Inflammatory macrophage treated with lipopolysaccharide for 1 hour (primary cell): ENCODE measurements at regions not wholly inside any gene's neighbourhood (a gene's known extent, or its start where the extent isn't known, plus 50 kb on each side); places are given as distances from the start of the nearest gene placed in this dataset.
"Not testable (repeated sequence)": the region's sequence is repeated elsewhere in the genome, so short reads cannot be mapped to it uniquely, and the experiment has no call there.

Experiments used
- DNase-seq, 2 donors: peaks; one replicate each; pipeline ENCODE4 v3.0.0-alpha.2; 2020 to 2022

DNA sequence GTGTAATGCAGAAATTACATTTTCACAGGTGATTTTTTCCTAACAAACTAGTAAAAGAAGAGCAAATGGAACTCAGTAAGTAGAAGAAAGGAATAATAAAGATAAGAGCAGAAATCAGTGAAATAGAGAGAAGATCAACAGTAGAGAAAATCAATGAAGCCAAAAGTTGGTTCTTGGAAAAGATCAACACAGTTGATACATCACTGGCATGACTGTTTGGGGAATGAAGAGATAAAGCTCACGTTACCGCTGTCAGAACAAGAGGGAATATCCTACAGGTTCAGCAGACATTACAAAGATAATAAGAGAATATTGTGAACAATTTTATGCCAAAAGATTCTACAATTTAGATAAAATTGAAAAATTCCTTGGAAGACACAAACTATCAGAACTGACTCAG is 146.4 kb downstream of the ACTR3B start:
- DNase-seq = no peak

DNA sequence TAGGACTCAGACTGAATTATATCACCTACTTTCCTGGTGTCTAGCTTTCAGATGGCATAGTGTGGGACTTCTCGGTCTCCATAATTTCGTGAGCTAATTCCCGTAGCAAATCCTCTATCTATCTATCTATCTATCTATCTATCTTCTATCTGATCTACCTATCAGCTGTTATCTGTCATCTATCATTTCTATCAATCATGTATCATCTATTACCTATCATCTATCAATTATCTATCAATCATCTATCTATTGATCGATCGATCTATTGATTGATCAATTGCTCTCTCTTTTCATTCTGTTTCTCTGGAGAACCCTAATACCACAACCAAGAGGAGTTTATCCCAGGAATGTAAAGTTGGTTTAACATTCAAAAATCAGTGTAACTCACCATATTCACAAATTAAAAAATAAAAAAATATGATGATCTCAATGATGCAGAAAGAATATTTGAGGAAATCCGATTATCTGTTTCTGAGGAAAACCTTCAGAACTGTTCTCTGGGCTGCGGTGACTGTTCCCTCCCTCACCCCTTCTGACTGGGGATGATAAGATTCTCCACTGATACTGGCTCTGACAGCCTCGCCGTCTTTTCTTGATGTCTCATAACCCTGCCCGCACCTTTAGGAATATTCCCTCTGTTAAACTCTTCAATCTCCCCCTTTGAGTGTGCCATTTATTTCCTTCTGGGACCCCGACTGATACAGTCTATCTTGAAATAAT is 147.7 kb downstream of the ACTR3B start:
- no peak for DNase-seq

DNA sequence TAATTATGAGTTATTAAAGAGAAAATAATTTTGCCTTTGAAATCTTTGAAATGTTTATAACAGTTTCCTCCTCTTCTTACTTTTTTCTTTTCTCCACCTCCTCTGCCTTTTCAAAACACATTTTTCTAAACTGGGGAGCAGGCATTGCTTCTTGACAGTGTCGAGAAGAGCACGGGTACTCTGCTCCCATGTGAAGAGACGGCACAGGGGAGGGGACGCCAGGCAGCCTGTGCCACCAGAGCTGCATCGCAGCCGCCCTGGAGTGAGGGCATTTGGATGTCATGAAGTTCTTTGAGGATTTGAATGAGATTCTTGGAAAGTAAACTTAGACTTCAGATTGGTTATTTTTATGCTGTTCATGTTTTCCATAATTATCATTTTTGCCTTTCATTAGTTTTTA is 149.7 kb downstream of the ACTR3B start:
- no peak for DNase-seq

DNA sequence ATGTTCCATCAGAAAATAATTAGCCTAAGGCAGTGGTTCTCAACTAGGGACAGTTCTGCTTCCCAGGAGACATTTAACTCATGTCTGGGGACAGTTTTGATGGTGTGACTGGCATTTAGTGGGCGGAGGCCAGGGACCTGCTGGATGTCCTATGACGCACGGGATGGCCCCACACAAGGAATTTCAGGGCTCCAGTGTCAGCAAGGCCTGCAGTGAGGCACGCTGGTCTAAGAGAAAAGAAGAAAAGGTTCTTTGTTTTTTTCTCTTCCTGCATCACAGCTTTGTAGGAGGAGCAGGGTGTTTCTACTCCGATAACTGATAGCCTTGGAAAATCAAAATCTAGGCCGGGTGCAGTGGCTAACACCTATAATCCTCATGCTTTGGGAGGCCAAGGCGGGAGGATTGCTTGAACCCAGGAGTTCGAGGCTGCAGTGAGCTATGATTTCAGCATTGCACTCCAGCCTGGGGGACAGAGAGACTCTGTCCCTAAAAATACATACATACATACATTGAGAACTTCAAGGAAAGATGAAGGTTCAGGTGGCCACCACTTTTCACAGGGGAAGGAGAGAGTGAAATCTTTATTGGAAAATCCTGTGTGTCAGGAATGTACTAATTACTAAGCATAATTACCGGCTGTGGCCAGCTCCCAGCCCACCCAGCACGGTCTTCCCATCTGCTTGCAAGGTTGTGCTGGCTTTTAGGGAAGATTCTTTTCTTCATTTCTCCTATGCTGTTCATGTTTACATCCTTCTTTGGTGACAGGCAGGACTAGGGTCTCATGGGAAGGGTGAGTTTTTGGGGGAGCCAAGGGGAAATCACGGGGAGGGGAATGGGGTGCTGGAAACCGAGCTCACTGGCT is 150.4 kb downstream of the ACTR3B start:
- DNase-seq = no peak

DNA sequence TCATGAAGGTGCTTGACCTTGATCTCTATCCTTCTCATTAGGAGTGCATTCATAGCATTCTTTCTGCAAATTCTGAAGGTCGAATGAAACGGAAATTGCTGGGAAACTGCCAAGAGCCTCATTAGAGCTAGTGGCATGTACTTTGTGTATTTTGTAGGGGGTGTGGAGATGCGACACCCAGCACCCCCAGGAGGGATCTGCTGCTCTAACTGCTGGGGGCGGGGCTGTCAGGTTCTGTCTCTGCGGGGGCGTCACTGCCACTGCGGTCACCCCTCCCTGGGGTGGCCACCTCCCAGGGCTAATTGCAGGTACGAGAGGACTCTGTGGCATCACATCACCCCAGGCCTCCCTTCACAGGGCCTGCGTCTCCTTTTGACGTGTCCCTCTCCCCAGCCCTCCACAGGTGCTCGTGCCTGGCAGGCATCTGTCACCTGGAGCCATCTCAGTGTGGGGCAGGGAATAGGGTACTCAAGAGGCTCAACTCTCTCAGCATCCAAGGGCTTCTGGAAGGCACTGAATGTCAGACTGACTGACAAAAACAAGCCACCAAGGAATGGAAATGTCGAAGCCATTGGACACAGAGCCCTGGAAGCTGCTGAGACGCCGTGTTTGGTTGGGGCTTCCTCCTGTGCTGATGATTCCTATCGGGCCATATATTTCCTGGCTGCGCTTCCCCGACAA is 151.1 kb downstream of the ACTR3B start:
- DNase-seq = no peak

DNA sequence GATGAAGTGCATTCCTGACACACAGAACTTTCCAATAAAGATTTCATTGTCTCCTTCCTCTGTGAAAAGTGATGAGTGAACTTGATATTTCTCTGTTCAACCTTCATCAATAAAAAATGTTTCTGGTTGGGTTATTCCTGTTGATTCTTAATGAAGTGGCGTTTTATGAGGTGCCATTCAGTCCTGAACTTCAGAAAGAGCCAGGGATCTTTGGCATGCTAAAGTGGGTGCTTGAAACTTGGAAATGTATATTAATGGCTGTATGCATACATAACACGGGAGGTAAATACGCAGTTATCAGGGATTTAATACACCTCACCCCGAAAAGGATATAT is 151.6 kb downstream of the ACTR3B start:
- no peak for DNase-seq

DNA sequence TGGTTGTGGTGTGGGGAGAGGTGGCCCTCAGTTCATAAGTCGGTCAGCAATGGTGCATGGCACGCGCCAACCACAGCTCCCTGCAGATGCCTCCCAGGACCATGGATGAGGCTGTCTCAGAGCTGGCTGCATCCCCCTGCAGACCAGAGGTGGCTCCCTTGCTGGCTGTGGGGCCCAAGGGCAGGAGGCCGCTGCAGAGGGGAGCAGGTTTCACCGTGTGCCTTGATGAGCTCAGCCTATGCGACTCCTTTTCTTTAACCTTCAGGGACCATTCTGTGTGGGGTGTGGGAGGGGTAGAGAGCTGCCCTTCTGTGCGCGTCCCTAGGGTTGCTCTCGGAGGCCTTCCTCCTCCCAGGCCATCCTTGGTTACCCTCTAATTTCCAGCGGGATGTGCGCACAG is 152.4 kb downstream of the ACTR3B start:
- no peak for DNase-seq

DNA sequence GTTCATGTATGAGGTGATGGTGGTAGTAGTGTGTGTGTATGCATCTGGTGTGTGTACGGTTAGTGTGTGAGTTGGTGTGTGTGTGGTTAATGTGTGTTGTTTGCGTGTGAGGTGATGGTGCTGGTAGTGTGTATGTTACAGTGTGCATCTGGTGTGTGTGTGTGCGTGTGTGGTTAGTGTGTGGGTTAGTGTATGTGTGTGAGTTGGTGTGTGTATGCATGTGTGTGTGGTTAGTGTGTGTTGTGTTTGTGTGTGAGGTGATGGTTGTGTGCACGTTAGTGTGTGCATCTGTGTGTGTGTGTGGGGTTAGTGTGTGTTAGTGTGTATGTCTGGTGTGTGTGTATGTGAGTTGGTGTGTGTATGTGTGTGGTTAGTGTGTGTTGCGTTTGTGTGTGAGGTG is 153.0 kb downstream of the ACTR3B start:
- DNase-seq = no peak

DNA sequence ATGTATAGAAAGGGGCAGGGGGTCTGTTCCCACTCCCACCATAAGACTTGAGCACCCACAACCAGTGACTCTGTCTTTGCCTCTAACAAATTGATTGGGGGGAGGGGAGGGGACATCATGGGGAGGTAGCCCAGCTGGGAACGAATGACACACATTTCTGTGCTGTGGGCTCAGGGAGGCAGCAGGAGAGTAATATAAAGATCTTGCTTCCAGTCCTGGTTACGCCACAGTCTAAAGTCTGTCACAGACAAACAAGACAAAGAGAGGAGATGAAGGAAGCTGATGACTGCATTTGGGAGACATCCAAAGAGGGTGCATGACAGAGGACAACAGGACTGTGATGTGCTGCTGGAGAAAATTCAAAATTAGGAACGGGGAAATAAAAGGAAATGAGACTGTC is 153.9 kb downstream of the ACTR3B start:
- no peak for DNase-seq

DNA sequence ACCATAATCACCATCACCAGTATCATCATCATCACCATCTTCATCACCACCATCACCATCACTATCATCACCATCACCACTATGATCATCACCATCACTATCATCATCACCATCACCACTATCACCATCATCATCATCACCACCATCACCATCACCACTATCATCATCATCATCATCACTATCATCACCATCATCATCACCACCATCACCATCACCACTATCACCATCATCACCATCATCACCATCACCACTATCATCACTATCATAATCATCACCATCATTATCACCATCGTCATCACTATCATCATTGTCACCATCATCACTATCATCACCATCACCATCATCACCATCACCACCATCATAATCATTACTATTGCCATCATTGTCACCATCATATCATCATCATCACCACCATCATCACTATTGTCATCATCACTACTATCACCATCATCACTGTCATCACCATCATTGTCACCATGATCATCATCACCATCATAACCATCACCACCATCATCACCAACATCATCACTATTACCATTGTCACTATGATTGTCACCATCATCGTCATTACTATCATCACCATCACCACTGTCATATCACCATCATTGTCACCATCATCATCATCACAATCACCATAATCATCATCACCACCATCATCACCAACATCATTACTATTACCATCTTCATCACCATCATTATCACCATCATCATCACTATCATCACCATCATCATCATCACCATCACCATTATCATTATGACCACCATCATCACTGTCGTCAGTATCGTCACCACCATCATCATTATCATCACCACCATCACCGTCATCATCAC is 154.7 kb downstream of the ACTR3B start:
- no peak for DNase-seq

DNA sequence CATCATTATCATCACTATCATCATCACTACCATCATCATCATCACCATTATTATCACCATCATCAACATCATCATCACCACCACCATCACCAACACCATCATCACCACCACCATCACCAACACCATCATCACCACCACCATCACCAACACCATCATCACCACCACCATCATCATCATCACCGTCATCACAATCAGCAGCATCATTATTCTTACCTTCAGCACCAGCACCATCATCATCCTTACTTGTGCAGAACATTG is 155.2 kb downstream of the ACTR3B start:
- not testable (repeated sequence) for DNase-seq

DNA sequence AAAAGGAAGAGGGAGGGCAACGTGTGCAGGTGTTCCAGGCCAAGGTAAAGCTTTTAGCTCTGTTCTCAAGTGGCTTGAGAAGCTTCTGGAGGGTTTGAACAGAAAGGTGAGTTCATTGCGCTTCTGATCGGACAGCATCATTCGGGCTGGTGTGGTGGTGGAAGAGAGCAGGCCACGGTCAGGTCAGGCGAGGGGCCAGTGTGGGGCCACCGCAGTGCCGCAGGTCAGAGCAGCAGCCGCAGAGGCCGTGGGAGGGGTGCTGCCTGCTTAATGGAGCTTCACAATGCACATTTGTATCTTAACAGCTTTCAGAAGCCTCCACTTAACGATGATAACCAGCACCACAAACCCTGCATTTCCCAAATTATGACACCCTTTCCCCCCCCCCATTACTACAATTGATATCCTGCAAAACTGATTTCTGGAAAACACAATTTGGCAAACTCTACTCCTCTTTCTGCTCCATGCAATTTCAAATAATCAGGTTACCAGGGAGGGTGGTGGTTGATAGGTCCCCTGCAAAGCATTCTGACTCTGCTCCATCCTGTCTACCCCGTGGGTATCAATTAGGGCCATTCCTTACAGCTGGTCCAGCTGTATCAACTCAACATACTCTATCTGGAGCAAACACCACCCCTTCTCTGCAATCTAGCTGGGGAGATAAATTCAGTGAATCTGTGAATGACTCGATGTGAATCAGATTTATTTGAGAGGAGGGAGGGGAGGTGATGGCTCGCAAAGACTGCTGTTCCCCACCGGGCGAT is 162.9 kb downstream of the ACTR3B start:
- no peak for DNase-seq

DNA sequence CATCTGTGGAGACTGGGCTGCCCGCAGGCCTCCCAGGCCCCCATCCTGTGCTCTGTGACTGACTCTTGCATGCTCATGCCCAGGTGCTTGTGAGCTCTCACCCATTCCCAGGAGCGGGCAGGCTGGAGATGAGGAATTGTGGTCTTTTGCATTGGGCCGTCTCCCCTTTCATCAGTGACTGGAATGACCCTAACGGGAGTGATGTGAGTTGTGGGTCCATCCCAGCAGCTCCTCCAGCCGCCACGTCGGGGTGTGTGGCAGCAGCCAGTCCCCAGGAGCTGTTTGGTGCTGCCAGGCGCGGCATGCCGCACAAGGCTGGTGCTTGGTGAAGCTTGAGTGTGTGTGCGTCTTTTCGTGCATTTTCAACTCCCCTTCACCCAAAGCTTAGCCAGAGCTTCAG is 164.2 kb downstream of the ACTR3B start:
- no peak for DNase-seq

DNA sequence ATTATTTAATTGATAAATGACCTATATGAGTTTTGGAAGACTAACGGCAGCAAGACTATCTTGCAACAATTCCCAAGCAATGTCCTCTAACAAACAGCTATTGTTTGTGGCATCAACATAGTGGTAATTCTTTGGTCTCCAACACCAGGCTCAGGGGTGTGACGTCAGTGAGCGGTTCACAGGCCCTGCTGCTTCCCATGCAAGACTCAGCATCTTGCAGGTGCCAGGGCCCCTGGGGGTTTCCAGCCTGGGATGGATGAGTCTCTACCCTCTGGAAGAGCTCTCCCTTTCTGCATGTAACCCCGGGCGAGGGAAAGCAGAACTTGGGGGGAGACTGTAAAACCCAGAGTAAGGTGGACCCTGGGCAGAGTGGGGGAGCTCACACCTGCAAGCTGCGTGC is 164.7 kb downstream of the ACTR3B start:
- no peak for DNase-seq

DNA sequence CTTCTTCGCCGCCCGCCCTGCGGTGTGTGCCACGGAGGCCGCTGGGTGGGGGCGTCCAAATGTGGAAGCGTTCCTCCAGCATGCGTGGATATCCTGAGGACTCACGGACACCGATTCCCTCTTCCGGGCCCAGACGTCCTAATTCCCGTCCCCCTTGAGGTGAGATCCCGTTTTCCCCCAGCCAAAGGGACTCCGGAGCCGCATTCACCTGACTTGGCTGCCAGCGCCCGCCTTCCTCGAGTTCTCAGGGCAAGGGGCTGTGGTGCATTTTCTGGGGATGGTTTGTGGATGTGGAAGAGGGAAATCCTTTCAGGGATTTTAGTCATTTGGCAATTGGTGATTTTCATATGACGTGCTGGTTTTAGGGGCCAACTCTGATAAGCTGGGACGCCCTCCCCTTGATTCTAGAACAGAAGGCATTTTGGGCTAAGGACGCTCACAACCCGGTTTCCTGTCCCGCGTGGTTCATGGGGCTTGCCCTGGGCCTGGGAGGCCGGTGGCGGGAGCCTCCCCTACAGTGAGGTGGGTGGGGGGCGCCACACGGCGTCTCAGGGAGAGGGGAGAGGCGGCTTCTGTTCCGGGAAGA is 165.4 kb downstream of the ACTR3B start:
- DNase-seq = no peak

DNA sequence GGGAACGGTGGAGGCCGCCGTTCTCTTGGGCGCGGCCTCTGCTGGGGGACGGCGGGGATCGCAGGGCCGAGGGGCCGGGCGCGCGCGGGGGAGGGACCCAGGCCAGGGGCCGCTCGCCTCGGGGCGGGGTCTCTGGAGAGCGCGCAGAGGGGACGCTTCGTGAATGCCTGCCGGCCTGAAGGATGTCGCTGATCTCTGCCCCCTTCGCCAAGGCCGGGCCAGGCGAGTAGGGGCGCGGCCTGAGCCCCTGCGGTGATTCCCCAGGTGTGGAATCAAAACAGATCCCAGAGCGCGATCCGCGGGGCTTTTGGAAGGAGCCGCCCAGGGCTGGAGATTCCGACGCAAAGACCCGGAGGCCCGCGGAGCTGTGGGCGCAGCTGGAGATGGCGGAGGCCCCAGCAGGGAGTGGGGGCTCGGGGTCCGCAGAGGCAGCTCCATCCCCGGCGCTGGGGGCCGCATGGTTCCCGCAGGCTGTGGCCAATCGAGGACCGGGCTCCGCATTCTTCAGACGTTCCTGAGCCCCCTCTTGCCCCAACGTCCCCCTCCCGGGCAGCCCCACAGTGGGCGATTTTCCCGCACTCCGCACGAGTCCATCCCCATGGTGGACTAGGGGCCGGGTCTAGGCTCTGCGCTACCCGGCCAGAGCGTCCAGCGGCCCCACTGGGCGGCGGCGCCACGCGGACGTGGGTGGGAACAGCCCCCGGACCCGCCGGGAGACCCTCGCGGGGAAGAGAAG is 166.0 kb downstream of the ACTR3B start:
- no peak for DNase-seq

DNA sequence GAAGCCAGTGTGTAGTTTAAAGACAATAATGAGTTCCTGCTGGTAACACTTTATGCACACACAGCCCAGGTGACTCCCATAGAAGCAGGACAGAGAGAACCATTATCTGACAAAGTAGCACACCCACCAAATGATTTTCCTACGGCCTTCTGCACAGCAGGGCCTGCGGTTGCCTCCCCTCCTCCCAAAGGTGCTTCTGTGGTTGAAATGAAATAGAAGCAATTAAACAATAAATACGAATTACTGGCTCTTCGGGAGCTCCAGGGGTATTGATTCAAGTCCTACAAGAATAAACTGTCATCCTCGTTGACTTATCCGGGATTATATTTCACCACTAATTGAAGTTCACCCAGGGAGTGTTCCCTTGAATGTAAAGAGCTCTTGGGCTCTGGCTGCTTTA is 172.1 kb downstream of the ACTR3B start:
- no peak for DNase-seq

DNA sequence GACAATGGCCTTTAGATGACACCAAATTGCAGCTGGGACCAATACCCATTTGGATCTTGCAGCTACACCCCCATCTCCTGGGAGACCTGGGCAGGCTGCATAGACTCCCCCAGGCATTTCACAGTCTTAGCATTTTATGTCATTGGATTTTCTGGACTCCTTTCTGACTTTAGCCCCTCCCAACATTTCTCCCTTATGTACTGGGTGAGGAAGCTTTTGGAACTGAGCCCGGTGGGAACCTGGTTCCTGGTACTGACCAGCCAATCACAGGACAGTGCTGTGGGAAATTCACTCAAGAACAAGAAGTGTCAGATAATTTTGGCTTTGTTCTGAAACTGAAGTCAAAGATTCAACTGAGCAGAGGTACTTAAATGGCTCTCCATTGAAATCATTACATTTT is 177.7 kb downstream of the ACTR3B start:
- DNase-seq = no peak

DNA sequence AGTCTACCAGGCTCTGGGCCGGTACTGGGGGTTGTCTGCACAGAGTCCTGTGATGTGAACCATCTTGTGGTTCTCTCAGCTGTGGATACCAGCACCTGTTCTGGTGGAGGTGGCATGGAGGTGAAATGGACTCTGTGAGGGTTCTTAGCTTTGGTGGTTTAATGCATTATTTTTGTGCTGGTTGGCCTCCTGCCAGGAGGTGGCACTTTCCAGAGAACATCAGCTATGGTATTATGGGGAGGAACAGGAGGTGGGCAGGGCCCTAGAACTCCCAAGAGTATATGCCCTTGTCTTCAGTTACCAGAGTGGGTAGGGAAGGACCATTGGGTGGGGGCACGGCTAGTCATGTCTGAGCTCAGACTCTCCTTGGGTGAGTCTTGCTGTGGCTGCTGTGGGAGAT is 187.1 kb downstream of the ACTR3B start:
- not testable (repeated sequence) for DNase-seq

DNA sequence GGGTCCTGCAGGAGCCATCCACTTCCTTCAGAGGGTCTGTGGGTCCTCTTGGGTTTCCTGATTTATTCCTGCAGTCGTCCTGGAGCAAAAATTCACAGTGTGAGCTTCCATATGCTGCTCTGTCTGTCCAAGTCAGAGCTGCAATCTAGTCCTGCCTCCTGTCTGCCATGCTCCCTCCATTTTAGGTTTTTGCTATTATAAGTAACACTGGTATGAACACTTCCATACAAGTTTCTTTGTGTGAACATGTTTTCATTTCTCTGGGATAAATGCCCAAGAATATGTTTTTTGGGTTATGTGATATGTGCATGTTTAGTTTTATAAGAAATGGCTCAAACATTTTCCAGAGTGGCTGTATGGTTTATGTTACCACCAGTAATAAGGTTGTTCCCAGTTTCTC is 188.1 kb downstream of the ACTR3B start:
- DNase-seq = no peak

DNA sequence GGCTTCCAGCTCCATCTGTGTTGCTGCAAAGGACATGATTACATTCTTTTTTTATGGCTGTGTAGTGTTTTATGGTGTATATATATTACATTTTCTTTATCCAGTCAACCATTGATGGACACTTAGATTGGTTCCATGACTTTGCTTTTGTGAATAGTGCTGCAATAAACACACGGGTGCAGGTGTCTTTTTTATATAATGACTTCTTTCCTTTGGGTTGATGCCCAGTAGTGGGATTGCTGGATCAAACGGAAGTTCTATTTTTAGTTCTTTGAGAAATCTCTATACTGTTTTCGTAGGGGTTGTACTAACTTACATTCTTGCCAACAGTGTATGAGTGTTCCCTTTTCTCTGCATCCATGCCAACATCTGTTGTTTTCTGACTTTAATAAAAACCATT is 189.7 kb downstream of the ACTR3B start:
- no peak for DNase-seq

DNA sequence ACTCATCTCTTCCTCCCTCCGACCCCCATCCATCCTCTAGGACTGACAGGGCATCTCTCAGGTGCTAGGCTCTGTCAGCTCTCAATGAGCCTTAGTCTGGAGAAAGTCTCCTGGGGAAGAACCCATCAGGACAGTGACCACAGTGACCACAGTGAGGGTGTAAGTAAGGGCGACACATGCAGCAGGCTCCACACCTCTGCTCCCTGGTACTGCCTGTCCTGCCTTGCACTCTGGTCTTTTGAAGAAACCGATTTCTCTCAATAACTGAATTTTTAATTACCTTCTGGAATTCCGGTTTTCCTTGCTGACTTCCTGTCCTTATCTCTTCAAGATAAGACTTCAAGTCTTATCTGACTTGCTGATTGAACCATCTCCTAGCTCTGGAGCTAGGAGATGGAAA is 190.2 kb downstream of the ACTR3B start:
- no peak for DNase-seq
